WTC11 (cell line): ENCODE measurements at regions not wholly inside any gene's neighbourhood (a gene's known extent, or its start where the extent isn't known, plus 50 kb on each side); places are given as distances from the start of the nearest gene placed in this dataset.

Experiments
- ATAC-seq: fragments of 200-7000 bp; cut with Tn5 transposase; 2 replicates; pipeline ENCODE4 v1.10.0; 2021; ENCODE audit warnings: mild to moderate bottlenecking, moderate library complexity
- CTCF ChIA-PET: fragments of 300-600 bp; sonication (Branson Sonifier 250); formaldehyde crosslinking; loops from one replicate; lab custom pipeline; 2021; ENCODE audit warnings: antibody characterized with exemption; lab: Charles Lee
- POLR2A ChIA-PET: fragments of 350-600 bp; sonication (Branson Sonifier 250); formaldehyde crosslinking; loops from one replicate; lab custom pipeline; 2021; ENCODE audit warnings: antibody characterized with exemption; lab: Charles Lee
- DNase-seq: peaks from one replicate; pipeline ENCODE4 v3.0.0; 2021; ENCODE audit warnings: low spot score
- H3K27ac Mint-ChIP-seq: 2 replicates; pipeline ENCODE4 v1.8.0; 2021; ENCODE audit warnings: mixed read lengths
- H3K27me3 Mint-ChIP-seq: 2 replicates; pipeline ENCODE4 v1.8.0; 2021; ENCODE audit warnings: low read depth, mild to moderate bottlenecking, moderate library complexity, mixed read lengths
- H3K36me3 Mint-ChIP-seq: 2 replicates; pipeline ENCODE4 v1.8.0; 2021; ENCODE audit warnings: mixed read lengths
- H3K4me1 Mint-ChIP-seq: 2 replicates; pipeline ENCODE4 v1.8.0; 2022; ENCODE audit warnings: mixed read lengths
- H3K4me3 Mint-ChIP-seq: 2 replicates; pipeline ENCODE4 v1.8.0; 2021; ENCODE audit warnings: mild to moderate bottlenecking, moderate library complexity, mixed read lengths
- H3K9me3 Mint-ChIP-seq: 2 replicates; pipeline ENCODE4 v1.8.0; 2021; ENCODE audit warnings: mixed read lengths
- ATF1 ChIP-seq: sonication (generic); formaldehyde crosslinking; IDR thresholded peaks from 2 replicates; pipeline ENCODE4 v1.8.1; 2023; ENCODE audit warnings: mild to moderate bottlenecking, moderate library complexity, missing genetic modification reagents
- ERG ChIP-seq: fragments of 250-450 bp; sonication (Bioruptor Pico); IDR thresholded peaks from 2 replicates; pipeline ENCODE4 v1.8.0; 2021; ENCODE audit warnings: mild to moderate bottlenecking
- FOXK1 ChIP-seq: sonication (generic); formaldehyde crosslinking; IDR thresholded peaks from 2 replicates; pipeline ENCODE4 v1.8.0; 2022; ENCODE audit warnings: mild to moderate bottlenecking, moderate library complexity, missing genetic modification reagents
- FOXP1 ChIP-seq: sonication (generic); formaldehyde crosslinking; IDR thresholded peaks from 2 replicates; pipeline ENCODE4 v1.8.0; 2022; ENCODE audit warnings: missing genetic modification reagents, mild to moderate bottlenecking, moderate library complexity, borderline replicate concordance
- GABPB1 ChIP-seq: sonication (generic); formaldehyde crosslinking; IDR thresholded peaks from 2 replicates; pipeline ENCODE4 v1.8.1; 2023; ENCODE audit warnings: mild to moderate bottlenecking, missing genetic modification reagents
- HMGA2 ChIP-seq: fragments of 250-450 bp; sonication (Bioruptor Pico); IDR thresholded peaks from 2 replicates; pipeline ENCODE4 v1.4.0; 2021; ENCODE audit warnings: mild to moderate bottlenecking, moderate library complexity
- IRF1 ChIP-seq: sonication (generic); formaldehyde crosslinking; IDR thresholded peaks from 2 replicates; pipeline ENCODE4 v1.8.0; 2023; ENCODE audit warnings: missing genetic modification reagents
- IRF2 ChIP-seq: sonication (generic); formaldehyde crosslinking; IDR thresholded peaks from 2 replicates; pipeline ENCODE4 v1.8.0; 2022; ENCODE audit warnings: low read depth, missing genetic modification reagents, borderline replicate concordance
- JUN ChIP-seq: sonication (generic); formaldehyde crosslinking; IDR thresholded peaks from 2 replicates; pipeline ENCODE4 v1.8.0; 2023; ENCODE audit warnings: mild to moderate bottlenecking, missing genetic modification reagents
- MAX ChIP-seq: sonication (generic); formaldehyde crosslinking; IDR thresholded peaks from 2 replicates; pipeline ENCODE4 v1.8.0; 2022; ENCODE audit warnings: mild to moderate bottlenecking, missing genetic modification reagents
- MXD4 ChIP-seq: fragments of 250-450 bp; sonication (Bioruptor Pico); IDR thresholded peaks from 2 replicates; pipeline ENCODE4 v1.8.0; 2021; ENCODE audit warnings: mild to moderate bottlenecking, moderate library complexity, borderline replicate concordance
- NFATC4 ChIP-seq: fragments of 250-450 bp; sonication (Bioruptor Pico); IDR thresholded peaks from 2 replicates; pipeline ENCODE4 v1.9.0; 2021; ENCODE audit warnings: mild to moderate bottlenecking
- NR1H2 ChIP-seq: sonication (generic); formaldehyde crosslinking; IDR thresholded peaks from 2 replicates; pipeline ENCODE4 v1.9.0; 2021; ENCODE audit warnings: mild to moderate bottlenecking, moderate library complexity, missing genetic modification reagents
- OVOL2 ChIP-seq: fragments of 250-450 bp; sonication (Bioruptor Pico); IDR thresholded peaks from 2 replicates; pipeline ENCODE4 v1.9.0; 2021; ENCODE audit warnings: mild to moderate bottlenecking, borderline replicate concordance
- PRRX2 ChIP-seq: fragments of 250-450 bp; sonication (Bioruptor Pico); IDR thresholded peaks from 2 replicates; pipeline ENCODE4 v1.8.0; 2021; ENCODE audit warnings: mild to moderate bottlenecking
- RORB ChIP-seq: fragments of 250-450 bp; sonication (Bioruptor Pico); IDR thresholded peaks from 2 replicates; pipeline ENCODE4 v1.9.0; 2021; ENCODE audit warnings: mild to moderate bottlenecking
- SMAD3 ChIP-seq: sonication (generic); formaldehyde crosslinking; IDR thresholded peaks from 2 replicates; pipeline ENCODE4 v1.8.0; 2022; ENCODE audit warnings: missing genetic modification reagents, mild to moderate bottlenecking, borderline replicate concordance
- SOX15 ChIP-seq: fragments of 250-450 bp; sonication (Bioruptor Pico); IDR thresholded peaks from 2 replicates; pipeline ENCODE4 v1.9.0; 2021; ENCODE audit warnings: mild to moderate bottlenecking
- TCF7 ChIP-seq: sonication (generic); formaldehyde crosslinking; IDR thresholded peaks from 2 replicates; pipeline ENCODE4 v1.8.0; 2022; ENCODE audit warnings: mild to moderate bottlenecking, low read depth, missing genetic modification reagents, moderate library complexity
- ZNF121 ChIP-seq: sonication (generic); formaldehyde crosslinking; IDR thresholded peaks from 2 replicates; pipeline ENCODE4 v1.8.0; 2023; ENCODE audit warnings: missing genetic modification reagents
- ZNF138 ChIP-seq: sonication (generic); formaldehyde crosslinking; conservative IDR thresholded peaks from 2 replicates; pipeline ENCODE4 v1.8.1; 2022; ENCODE audit warnings: mild to moderate bottlenecking, moderate library complexity, missing genetic modification reagents
- ZNF219 ChIP-seq: sonication (generic); formaldehyde crosslinking; IDR thresholded peaks from 2 replicates; pipeline ENCODE4 v1.8.0; 2023; ENCODE audit warnings: missing genetic modification reagents, mild to moderate bottlenecking, borderline replicate concordance
- ZNF671 ChIP-seq: fragments of 250-450 bp; sonication (Bioruptor Pico); IDR thresholded peaks from 2 replicates; pipeline ENCODE4 v1.8.0; 2021; ENCODE audit warnings: mild to moderate bottlenecking
- TF ChIP-seq, protein P1 (sequence below): sonication (generic); formaldehyde crosslinking; IDR thresholded peaks from 2 replicates; pipeline ENCODE4 v1.8.1; 2023; ENCODE audit warnings: mild to moderate bottlenecking, missing genetic modification reagents
- TF ChIP-seq, protein P2 (sequence below): sonication (generic); formaldehyde crosslinking; IDR thresholded peaks from 2 replicates; pipeline ENCODE4 v1.8.1; 2023; ENCODE audit warnings: mild to moderate bottlenecking, moderate library complexity, missing genetic modification reagents
- TF ChIP-seq, protein P3 (sequence below): fragments of 250-450 bp; sonication (Bioruptor Pico); IDR thresholded peaks from 2 replicates; pipeline ENCODE4 v1.9.0; 2021; ENCODE audit warnings: mild to moderate bottlenecking, borderline replicate concordance

GRCh38 chr9:15113288-15113687, 193.7 kb downstream of the TTC39B start:
- Mint-ChIP-seq H3K27ac (no peak overlapping the region), H3K4me1 (peaks cover 29% of the 10 kb centered on the region), H3K9me3 (peaks cover 3% of the 10 kb centered on the region; the same call in 1 of the 2 replicates), H3K36me3 (no peaks in the 10 kb centered on the region), H3K4me3 (no peak overlapping the region), H3K27me3 (no peaks in the 10 kb centered on the region)
- POLR2A ChIA-PET: no interaction called here
- DNase-seq (no peak), ATAC-seq (no peak)
- no peak for TF ChIP-seq MAX
- no peak for TF ChIP-seq NR1H2 (CRISPR knock-in tag)
- no peak for TF ChIP-seq NFATC4 (CRISPR knock-in tag)
- no peak for TF ChIP-seq ZNF219 (CRISPR knock-in tag)
- TF ChIP-seq MXD4 (CRISPR knock-in tag): no peak
- TF ChIP-seq FOXP1 (CRISPR knock-in tag): no peak
- no peak for TF ChIP-seq FOXK1 (CRISPR knock-in tag)
- no peak for TF ChIP-seq PRRX2 (CRISPR knock-in tag)
- TF ChIP-seq IRF1 (CRISPR knock-in tag): no peak
- TF ChIP-seq SOX15 (CRISPR knock-in tag): no peak
- CTCF ChIA-PET: no interaction called here

- H3K27me3 Mint-ChIP-seq: no peaks in the 10 kb centered on the region
- ChIA-PET POLR2A (no interaction called here), CTCF (interaction anchor here (1.5 kb wide), 1 partner anchor 24 kb away, joined by 8 read pairs; no protein-coding TSS in a partner anchor)
- H3K4me1 Mint-ChIP-seq: peaks cover 11% of the 10 kb centered on the region
- H3K27ac Mint-ChIP-seq: no peak overlapping the region
- peaks cover 10% of the 10 kb centered on the region for H3K9me3 Mint-ChIP-seq
- no peaks in the 10 kb centered on the region for H3K36me3 Mint-ChIP-seq
- H3K4me3 Mint-ChIP-seq: no peak overlapping the region
- no peak for TF ChIP-seq IRF2
- no peak for TF ChIP-seq SMAD3 (CRISPR knock-in tag)
- TF ChIP-seq RORB (CRISPR knock-in tag): no peak
- no peak for TF ChIP-seq ATF1 (CRISPR knock-in tag)
- no peak for TF ChIP-seq HMGA2 (CRISPR knock-in tag)
- TF ChIP-seq ZNF671 (CRISPR knock-in tag): no peak
- TF ChIP-seq, protein P1, sequence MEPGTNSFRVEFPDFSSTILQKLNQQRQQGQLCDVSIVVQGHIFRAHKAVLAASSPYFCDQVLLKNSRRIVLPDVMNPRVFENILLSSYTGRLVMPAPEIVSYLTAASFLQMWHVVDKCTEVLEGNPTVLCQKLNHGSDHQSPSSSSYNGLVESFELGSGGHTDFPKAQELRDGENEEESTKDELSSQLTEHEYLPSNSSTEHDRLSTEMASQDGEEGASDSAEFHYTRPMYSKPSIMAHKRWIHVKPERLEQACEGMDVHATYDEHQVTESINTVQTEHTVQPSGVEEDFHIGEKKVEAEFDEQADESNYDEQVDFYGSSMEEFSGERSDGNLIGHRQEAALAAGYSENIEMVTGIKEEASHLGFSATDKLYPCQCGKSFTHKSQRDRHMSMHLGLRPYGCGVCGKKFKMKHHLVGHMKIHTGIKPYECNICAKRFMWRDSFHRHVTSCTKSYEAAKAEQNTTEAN: no peak
- TF ChIP-seq, protein P2, sequence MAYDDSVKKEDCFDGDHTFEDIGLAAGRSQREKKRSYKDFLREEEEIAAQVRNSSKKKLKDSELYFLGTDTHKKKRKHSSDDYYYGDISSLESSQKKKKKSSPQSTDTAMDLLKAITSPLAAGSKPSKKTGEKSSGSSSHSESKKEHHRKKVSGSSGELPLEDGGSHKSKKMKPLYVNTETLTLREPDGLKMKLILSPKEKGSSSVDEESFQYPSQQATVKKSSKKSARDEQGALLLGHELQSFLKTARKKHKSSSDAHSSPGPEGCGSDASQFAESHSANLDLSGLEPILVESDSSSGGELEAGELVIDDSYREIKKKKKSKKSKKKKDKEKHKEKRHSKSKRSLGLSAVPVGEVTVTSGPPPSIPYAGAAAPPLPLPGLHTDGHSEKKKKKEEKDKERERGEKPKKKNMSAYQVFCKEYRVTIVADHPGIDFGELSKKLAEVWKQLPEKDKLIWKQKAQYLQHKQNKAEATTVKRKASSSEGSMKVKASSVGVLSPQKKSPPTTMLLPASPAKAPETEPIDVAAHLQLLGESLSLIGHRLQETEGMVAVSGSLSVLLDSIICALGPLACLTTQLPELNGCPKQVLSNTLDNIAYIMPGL (CRISPR knock-in tag): no peak
- no peak for TF ChIP-seq MAX
- TF ChIP-seq ERG (CRISPR knock-in tag): no peak
- TF ChIP-seq OVOL2 (CRISPR knock-in tag): no peak
- TF ChIP-seq, protein P3, sequence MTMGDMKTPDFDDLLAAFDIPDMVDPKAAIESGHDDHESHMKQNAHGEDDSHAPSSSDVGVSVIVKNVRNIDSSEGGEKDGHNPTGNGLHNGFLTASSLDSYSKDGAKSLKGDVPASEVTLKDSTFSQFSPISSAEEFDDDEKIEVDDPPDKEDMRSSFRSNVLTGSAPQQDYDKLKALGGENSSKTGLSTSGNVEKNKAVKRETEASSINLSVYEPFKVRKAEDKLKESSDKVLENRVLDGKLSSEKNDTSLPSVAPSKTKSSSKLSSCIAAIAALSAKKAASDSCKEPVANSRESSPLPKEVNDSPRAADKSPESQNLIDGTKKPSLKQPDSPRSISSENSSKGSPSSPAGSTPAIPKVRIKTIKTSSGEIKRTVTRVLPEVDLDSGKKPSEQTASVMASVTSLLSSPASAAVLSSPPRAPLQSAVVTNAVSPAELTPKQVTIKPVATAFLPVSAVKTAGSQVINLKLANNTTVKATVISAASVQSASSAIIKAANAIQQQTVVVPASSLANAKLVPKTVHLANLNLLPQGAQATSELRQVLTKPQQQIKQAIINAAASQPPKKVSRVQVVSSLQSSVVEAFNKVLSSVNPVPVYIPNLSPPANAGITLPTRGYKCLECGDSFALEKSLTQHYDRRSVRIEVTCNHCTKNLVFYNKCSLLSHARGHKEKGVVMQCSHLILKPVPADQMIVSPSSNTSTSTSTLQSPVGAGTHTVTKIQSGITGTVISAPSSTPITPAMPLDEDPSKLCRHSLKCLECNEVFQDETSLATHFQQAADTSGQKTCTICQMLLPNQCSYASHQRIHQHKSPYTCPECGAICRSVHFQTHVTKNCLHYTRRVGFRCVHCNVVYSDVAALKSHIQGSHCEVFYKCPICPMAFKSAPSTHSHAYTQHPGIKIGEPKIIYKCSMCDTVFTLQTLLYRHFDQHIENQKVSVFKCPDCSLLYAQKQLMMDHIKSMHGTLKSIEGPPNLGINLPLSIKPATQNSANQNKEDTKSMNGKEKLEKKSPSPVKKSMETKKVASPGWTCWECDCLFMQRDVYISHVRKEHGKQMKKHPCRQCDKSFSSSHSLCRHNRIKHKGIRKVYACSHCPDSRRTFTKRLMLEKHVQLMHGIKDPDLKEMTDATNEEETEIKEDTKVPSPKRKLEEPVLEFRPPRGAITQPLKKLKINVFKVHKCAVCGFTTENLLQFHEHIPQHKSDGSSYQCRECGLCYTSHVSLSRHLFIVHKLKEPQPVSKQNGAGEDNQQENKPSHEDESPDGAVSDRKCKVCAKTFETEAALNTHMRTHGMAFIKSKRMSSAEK (CRISPR knock-in tag): no peak
- no peak for TF ChIP-seq FOXP1 (CRISPR knock-in tag)
- no peak for TF ChIP-seq JUN (CRISPR knock-in tag)
- TF ChIP-seq GABPB1 (CRISPR knock-in tag): no peak
- TF ChIP-seq ZNF138 (CRISPR knock-in tag): no peak
- TF ChIP-seq TCF7 (CRISPR knock-in tag): no peak
- no peak for TF ChIP-seq ZNF121 (CRISPR knock-in tag)
- ATAC-seq (no peak), DNase-seq (no peak)
Observed at GRCh38 chr9:15111071-15111470, 195.9 kb downstream of the TTC39B start.
